ENCODE measurements at regions not wholly inside any gene's neighbourhood (a gene's known extent, or its start where the extent isn't known, plus 50 kb on each side); places are given as distances from the start of the nearest gene placed in this dataset.

GRCh38 chr3:110210086-110210660 lies 861.4 kb upstream of the NECTIN3 start:
- TF ChIP-seq, protein P1, sequence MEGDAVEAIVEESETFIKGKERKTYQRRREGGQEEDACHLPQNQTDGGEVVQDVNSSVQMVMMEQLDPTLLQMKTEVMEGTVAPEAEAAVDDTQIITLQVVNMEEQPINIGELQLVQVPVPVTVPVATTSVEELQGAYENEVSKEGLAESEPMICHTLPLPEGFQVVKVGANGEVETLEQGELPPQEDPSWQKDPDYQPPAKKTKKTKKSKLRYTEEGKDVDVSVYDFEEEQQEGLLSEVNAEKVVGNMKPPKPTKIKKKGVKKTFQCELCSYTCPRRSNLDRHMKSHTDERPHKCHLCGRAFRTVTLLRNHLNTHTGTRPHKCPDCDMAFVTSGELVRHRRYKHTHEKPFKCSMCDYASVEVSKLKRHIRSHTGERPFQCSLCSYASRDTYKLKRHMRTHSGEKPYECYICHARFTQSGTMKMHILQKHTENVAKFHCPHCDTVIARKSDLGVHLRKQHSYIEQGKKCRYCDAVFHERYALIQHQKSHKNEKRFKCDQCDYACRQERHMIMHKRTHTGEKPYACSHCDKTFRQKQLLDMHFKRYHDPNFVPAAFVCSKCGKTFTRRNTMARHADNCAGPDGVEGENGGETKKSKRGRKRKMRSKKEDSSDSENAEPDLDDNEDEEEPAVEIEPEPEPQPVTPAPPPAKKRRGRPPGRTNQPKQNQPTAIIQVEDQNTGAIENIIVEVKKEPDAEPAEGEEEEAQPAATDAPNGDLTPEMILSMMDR (IDR thresholded peaks at IDR 0.05), result no peak
- TF ChIP-seq POLR2A (IDR thresholded peaks at IDR 0.05), result no peak

All from Peyer's patch (tissue), 4 donors.